ENCODE measurements at regions not wholly inside any gene's neighbourhood (a gene's known extent, or its start where the extent isn't known, plus 50 kb on each side); places are given as distances from the start of the nearest gene placed in this dataset.

GRCh38 chr3:27824312-27825200 is 102.4 kb upstream of the EOMES start:
- no peak for TF ChIP-seq CTCF (IDR thresholded peaks at IDR 0.05)
- ATAC-seq (no peak), DNase-seq (no peak)
- H3K27ac ChIP-seq: no peak overlapping the region
- H3K36me3 ChIP-seq: no peaks in the 10 kb centered on the region
- H3K4me3 ChIP-seq: no peak overlapping the region
- no peaks in the 10 kb centered on the region for H3K9me3 ChIP-seq
- intact Hi-C loops (cut with DNase I): no loop called here
- no peaks in the 10 kb centered on the region for H3K27me3 ChIP-seq
- no peaks in the 10 kb centered on the region for H3K4me1 ChIP-seq

DNA sequence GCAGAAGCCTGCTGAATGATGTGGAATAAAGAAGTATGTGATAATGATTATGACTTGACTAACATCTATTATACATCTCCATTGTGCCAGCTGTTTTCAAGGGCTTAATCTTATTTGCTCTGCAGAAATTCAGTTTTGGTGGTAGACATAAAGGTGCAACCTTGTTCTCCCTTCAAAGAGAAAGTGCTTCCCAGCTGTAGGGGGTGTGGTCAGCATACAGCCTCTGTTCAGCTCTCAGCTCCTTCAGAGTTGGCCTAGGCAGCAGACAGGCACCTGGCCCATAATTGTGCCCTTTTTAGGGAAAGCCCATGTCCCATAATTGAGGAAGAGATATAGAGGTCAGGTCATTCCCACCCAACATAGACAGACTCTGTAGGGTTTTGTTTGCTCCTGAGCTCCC is 104.3 kb upstream of the EOMES start:
- ATAC-seq (no peak), DNase-seq (no peak)
- H3K9me3 ChIP-seq: no peaks in the 10 kb centered on the region
- intact Hi-C loops (cut with DNase I): no loop called here
- no peaks in the 10 kb centered on the region for H3K4me1 ChIP-seq
- no peaks in the 10 kb centered on the region for H3K27me3 ChIP-seq
- TF ChIP-seq CTCF (IDR thresholded peaks at IDR 0.05): no peak
- no peaks in the 10 kb centered on the region for H3K36me3 ChIP-seq
- no peak overlapping the region for H3K4me3 ChIP-seq
- no peak overlapping the region for H3K27ac ChIP-seq

GRCh38 chr3:27827041-27827440 is 104.9 kb upstream of the EOMES start:
- no peaks in the 10 kb centered on the region for H3K4me1 ChIP-seq
- no peak for DNase-seq
- H3K9me3 ChIP-seq: no peaks in the 10 kb centered on the region
- TF ChIP-seq CTCF (IDR thresholded peaks at IDR 0.05): no peak
- intact Hi-C loops (cut with DNase I): no loop called here
- no peak overlapping the region for H3K4me3 ChIP-seq
- no peaks in the 10 kb centered on the region for H3K27me3 ChIP-seq
- no peak for ATAC-seq
- no peaks in the 10 kb centered on the region for H3K36me3 ChIP-seq
- no peak overlapping the region for H3K27ac ChIP-seq

GRCh38 chr3:27840807-27841594 is 118.9 kb upstream of the EOMES start:
- TF ChIP-seq CTCF (IDR thresholded peaks at IDR 0.05): no peak
- H3K4me1 ChIP-seq: no peaks in the 10 kb centered on the region
- H3K36me3 ChIP-seq: no peaks in the 10 kb centered on the region
- no peaks in the 10 kb centered on the region for H3K27me3 ChIP-seq
- no peak overlapping the region for H3K27ac ChIP-seq
- ATAC-seq (no peak), DNase-seq (no peak)
- no peak overlapping the region for H3K4me3 ChIP-seq
- H3K9me3 ChIP-seq: no peaks in the 10 kb centered on the region
- intact Hi-C loops (cut with DNase I): no loop called here

DNA sequence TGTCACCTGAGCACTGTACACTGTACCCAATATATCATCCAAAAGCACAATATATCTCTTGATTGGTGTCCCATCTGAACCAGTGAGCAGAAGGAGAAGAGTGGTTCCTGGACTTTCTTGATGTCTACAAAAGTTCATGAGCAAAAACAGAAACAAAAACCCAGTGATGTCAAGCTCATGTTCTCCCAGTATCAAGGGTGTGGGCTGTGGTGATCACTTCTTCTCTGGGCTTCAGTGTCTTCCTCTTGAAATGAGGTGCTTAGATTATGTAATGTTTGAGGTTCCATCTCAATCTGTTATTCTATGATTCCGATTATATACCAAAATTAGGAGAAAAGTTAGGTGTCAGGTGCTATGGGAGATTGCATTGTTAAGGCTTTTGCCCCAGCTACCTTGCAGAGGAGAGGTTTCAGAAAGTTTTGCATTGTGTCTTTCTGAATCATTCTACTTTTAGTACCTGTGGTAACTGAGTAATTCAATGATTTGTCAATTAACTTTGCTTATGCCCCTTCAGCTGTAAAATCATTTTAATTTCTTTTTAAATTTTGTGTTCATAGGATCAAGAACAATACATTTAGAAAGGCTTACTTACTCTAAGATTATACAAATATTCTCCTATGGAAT is 122.0 kb upstream of the EOMES start:
- Histone ChIP-seq H3K4me1 (no peaks in the 10 kb centered on the region), H3K36me3 (no peaks in the 10 kb centered on the region), H3K4me3 (no peak overlapping the region), H3K27me3 (no peaks in the 10 kb centered on the region), H3K27ac (no peak overlapping the region), H3K9me3 (no peaks in the 10 kb centered on the region)
- ATAC-seq (no peak), DNase-seq (no peak)
- intact Hi-C loops (cut with DNase I): no loop called here
- TF ChIP-seq CTCF (IDR thresholded peaks at IDR 0.05): no peak
